Right lobe of liver (tissue), 4 donors: ENCODE measurements at regions not wholly inside any gene's neighbourhood (a gene's known extent, or its start where the extent isn't known, plus 50 kb on each side); places are given as distances from the start of the nearest gene placed in this dataset.

Experiments used
- POLR2A ChIP-seq: fragments of 450-650 bp; IDR thresholded peaks from one replicate; pipeline ENCODE4 v1.6.1; 2017; ENCODE audit warnings: antibody characterized with exemption, mild to moderate bottlenecking
- TF ChIP-seq, protein P1 (sequence below), 4 donors: fragments of 200-600 bp in 3 of 4; fragments of 450-650 bp in 1 of 4; IDR thresholded peaks; one replicate each; pipeline versions ENCODE4 v1.5.1 to v1.8.0; 2016 to 2022; ENCODE audit warnings: antibody characterized with exemption in 4 of 4, mild to moderate bottlenecking in 2 of 4
- donor health status: DM: no; HTN: no; CAD: no.
- donor health status: DM: no; HTN: no; CAD: no.
- donor health status: DM: no; HTN: yes; CAD: no.

DNA sequence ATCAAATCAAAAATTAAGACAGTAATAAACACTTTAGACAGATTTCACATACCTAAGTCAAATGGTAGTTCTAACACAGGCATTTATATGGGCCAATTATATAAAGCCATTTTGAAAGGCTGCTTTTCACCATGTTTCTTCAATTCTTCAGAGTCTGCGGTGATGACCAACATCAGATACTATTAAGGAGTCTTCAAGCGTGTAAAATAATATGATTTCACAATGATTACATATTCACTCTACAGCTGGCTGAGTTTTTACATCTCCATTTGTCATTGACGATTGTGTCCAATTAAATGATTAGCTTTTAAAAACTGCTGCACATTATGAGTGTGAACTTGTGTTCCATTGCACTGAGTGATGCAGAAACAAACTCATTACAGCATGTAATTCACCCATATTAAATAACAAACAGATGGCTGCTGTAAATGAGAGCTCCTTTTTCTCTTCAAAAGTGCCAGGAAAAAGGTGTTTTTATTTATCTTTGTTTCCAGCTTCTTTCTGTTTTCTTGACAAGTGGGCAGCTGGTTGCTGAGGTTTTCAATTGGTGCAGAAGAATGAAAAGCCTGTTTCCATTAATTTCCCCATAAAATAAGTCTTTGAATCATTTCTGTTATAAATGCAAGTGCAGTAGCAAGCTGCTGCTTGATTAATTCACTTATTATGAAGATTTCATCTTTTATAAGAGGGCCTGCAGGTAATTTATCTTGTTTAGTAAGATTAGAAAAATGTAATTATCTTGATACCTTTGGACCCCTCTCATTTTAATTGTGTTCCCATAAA is 676.1 kb upstream of the KLHL1 start:
- TF ChIP-seq POLR2A: no peak
- TF ChIP-seq, protein P1, sequence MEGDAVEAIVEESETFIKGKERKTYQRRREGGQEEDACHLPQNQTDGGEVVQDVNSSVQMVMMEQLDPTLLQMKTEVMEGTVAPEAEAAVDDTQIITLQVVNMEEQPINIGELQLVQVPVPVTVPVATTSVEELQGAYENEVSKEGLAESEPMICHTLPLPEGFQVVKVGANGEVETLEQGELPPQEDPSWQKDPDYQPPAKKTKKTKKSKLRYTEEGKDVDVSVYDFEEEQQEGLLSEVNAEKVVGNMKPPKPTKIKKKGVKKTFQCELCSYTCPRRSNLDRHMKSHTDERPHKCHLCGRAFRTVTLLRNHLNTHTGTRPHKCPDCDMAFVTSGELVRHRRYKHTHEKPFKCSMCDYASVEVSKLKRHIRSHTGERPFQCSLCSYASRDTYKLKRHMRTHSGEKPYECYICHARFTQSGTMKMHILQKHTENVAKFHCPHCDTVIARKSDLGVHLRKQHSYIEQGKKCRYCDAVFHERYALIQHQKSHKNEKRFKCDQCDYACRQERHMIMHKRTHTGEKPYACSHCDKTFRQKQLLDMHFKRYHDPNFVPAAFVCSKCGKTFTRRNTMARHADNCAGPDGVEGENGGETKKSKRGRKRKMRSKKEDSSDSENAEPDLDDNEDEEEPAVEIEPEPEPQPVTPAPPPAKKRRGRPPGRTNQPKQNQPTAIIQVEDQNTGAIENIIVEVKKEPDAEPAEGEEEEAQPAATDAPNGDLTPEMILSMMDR (IDR thresholded peaks at IDR 0.05): no peak
